NCI-H510A (cell line): ENCODE measurements at regions not wholly inside any gene's neighbourhood (a gene's known extent, or its start where the extent isn't known, plus 50 kb on each side); places are given as distances from the start of the nearest gene placed in this dataset.
A peak's percentile ranks its signal among the peaks of the same experiment; 100 is the strongest.

Source experiments
- DNase-seq: peaks from one replicate; lab custom pipeline; 2025; lab: John Stamatoyannopoulos, UW

DNA sequence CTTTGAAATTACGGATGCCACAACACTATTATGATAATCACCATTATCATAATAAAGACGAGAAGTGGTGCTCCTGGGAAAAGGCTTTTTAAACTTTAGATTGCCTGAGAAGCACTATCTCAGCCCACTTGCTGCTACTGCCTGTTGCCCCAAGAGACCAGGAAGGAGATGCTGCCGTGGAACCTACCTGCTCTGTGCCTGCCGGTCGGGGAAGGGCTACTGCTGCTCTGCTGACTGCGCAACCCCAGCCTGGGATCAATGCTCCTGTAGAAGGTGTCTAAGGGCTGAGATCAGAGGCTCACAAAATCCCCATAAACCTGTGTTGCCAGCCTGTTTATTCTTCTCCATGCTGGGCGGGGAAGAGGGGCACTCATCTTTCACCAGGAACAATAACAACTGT lies 145.3 kb upstream of the VCX3B start:
- DNase-seq, result no peak

DNA sequence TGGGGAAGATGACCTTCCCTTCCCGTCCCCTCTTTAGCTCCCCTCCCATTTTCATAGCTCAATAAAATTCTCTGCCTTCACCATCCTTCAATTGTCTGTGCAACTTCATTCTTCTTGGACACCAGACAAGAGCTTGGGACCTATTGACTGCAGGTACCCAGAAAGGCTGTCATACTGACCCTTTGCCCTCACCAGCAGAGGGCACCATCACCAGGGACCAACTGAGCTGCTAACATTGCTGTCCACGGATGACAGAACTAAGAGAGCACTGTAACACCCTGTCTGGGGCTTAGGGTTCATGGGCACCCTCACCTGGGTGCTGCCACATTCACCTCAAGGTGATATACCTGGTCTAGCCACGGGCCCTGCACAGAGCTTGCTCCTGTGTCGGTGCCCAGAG lies 141.3 kb upstream of the VCX3B start:
- DNase-seq, result no peak

DNA sequence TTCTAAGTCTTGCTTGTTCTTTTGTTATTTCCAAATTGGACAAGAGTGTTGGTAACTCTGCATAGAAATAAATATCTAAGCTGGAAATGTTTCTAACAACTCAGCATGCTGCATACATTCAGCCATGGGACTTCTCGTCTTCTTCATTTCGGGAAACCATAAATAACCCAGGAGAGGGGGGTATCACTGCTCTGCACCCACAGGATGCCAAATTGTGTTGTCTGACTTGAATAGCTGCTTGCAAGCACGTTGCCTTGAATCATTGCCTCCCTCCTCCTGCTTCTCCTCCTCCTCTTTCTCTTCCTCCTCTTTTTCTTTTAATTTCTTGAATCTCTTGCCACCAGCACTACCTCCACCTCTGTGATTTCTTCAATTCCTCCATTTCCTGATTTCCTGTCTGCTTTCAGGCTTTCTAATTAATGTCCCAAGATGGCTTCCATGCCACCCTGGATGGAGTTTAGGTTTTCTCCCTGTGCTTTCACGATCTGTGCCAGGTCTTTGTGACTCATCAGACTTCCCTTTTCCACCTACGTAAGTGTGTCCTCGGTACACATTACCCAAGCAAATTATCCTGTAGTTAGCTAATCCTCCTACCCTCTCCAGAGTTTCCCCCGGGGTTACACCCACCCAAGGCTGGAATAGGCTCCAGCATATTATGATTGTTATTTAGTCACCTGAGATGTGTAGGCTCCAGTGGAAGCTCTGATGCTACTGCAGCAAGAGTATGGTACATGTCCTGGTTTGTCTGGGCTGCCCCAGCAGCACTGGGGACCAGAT lies 122.6 kb upstream of the VCX3B start:
- DNase-seq, result no peak

DNA sequence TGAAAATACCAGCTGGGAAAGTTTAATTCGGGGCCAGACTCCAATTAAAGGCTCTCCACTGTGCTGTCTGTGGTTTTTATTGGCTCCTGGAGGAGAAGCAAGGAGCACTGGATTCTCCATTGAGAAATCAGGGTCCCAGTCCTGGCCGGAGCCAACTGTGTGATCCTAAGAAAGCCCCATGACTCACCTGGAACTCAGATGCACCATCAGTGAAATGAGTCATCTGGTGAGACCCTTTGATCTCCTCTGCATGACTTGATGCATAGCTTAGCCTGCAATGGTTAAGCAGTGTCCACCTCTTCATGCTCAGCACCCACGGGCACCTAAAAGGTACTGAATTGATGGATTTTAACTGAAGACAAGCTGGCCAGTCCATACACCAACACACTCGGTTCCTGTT lies 119.2 kb upstream of the VCX3B start:
- DNase-seq, result no peak

DNA sequence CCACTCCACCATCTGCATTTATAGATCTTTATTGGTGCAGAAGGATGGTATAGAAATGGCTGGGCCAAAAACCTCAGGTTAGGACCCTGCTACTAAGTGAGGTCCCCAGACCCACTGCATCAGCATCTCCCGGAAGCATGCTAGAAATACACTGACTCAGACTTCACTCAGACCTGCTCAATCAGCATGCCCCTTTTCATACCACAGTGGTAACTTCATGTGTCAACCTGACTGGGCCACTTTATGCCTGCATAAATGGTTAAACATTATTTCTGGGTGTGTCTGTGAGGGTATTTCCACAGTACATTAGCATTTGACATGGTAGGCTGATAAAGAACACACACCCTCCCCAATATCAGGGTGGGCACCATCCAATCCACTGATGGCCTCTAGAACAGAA lies 118.6 kb upstream of the VCX3B start:
- DNase-seq, result no peak

DNA sequence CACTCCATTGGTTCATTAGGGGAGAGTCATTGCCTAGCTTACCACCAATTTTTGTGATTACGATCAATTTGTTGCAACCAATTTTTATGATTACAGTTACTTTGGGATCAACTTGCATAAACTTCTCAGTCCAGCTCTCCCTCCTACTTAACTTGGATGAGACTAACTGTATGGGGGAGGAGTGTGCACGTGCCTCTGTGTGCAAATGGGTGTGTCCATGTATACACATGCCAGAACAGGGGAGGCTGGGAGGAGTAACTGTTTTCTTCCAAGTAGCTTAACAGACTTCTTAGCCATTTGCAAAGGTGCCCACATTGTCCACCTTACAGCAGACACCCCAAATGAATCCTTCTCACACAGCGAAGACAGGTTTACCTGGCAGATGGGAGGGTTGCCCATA lies 117.7 kb upstream of the VCX3B start:
- DNase-seq, result no peak

DNA sequence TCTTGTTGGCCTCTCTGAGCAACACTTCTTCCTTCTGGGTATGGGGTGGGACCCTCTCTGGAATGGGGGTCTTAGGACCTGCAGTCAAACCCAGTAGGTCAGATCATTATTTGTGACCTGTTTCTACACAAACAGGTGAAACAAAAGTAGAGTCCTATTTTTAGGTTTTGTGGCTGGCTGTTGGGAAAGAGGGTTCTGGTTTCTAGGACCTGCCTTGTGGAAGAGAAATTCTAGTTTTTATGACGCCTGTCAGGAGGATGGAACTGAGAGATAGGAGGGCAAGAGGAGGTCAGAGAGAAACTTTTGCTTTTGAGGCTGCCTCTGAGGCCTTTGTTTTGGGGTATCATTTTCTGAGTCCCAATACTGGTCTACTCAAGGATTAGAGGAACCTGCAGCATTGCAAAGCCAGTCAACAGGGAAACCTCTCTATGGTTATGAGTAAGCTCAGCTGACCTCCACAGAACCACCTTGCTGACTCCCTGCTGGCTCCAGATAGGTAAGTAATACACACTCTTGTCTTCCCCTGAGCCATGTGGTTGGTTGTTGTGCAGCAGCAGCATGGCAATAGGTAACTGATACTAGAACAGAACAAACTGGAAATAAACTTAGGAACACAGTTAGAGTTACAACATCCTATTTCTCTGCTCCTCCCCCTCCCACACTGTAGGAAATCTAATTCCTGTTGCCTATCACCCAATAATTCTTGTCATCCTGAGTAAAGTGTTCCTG lies 114.7 kb upstream of the VCX3B start:
- DNase-seq, result no peak

DNA sequence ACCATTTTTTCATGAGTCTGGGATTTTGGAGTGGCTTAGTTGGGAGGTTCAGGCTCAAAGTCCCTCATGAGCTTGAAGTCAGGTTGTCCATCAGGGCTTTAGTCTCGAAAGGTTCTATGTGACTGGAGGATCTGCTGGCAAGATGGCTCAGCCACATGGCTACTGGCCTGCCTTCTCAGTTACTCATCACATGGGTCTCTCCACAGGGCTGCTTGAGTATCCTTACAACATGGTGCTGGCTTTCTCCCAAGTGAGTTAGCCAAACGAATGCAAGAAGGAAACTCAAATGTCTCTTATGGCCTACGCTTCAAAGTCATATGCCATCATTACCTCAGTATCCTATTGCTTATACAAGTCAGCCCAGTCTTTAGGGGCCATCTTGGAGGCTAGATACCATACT lies 106.3 kb upstream of the VCX3B start:
- DNase-seq, result no peak

DNA sequence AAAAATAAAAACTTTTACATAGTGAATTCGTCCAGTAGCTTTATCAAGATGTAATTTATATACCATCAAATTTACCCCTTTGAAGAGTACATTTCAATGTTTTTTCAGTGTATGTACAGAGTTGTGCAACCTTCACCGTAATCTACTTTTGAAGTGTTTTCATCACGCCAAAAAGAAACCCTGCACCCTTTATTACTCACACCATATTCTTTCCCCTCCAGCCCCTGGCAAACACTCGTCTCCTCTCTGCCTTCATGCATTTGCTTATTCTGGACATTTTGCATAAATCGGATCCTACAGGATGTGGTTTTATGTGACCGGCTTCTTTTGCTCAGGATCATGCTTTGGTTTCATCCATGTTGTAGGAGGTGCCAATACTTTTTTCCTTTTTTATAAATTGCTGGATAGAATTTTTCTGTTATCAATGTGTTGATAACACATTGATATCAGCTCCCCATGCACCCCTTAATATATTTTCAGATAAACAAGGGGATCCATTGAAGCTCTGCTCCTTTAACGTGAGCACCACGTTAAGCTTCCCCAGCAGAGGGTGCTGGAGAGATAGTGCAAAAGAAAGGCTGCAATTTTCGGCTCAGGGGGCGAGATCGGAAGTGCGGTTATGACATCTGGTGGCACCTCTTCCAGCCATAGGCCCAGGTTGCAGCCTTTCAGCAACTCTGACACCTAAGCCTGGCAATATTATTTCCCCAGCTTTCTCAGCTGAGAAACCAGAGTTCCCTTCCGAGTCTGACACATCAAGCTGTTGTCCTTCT lies 100.1 kb upstream of the VCX3B start:
- DNase-seq, result peak; percentile 3

DNA sequence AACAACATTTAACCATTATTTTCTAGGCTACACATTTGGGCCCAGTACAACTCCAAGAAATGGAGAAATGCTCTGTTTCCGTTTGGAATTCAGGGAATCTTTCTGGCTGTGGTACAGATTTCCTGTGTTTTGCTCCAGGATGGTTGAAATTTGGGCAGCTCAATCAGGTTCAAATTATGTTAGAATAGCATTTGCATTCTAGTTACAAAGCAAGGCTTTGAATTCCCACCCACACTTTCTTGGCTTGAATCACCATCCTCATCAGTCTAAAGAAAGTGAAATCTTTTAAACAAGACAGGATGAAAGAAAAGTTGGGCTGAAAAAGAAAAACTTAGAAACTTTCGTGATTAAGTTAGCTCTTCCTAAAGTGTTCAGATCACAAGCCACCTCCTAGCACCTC lies 98.1 kb upstream of the VCX3B start:
- no peak for DNase-seq

DNA sequence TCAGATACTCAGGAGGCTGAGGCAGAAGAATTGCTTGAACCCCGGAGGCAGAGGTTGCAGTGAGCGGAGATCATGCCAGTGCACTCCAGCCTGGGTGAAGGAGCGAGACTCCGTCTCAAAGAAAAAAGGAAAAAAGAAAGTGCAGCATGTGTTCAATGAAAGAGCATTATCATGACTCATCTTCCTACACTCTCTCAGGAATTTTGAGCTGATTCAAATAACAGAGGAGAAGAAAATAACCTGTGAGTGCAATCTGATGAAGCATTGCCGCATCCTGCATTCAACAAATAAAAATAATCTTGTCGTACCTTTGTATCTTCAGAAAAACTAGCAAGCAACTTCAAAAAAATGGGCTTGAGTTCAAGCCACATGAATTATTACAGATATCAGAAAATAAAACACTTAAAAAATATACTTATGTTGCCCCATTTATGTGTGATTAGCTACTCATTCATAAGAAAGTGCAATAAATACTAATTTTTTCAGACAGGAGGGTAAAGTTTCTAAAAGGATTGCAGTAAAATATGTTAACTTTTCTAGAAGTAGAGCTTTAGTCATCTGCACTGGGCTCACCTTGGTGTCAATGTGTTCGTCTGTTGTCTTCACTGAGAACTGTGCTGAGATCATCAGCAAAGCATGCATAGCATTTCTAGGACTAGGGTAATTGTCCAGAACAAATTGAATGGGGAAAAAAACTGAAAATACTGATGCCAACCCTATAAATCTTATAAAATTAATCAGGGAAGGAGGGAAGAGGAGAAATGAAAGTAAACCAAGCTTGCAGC lies 90.4 kb upstream of the VCX3B start:
- no peak for DNase-seq

DNA sequence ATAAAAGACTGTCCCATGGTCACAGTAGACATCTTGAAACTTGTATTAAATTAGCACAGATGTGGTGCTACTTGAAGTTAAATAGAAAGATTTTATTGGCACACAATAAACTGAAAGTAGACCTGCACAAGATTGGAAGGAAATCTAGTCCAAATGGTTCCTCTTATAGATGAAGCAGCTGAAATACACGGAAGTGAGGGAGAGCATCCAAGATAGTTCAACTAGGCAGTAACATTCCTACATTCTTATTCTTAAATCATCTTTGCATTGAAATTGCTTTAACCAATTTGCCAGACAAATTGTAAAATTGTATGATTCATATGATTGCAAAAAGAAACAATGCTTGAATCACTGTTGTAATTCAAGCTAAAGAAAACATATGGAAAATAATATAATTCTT lies 87.6 kb upstream of the VCX3B start:
- DNase-seq, result no peak

DNA sequence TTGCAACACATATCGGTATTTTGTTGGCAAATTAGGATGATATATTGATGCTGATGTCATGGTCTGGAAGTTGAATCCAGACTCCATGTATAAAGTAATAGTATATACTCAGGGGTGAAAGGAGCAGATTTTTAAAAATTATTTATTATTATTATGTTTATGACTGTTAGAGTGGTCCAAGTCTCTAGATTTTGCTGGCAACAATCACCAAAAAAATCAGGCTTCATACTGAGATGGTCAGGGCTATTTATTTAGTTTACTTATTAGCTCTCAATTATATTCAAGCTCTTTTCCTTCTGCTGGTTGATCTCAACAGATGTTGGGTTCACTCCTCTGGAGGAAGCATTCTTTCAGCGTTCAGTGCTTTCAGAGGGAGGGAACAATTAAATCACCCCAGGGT lies 73.9 kb upstream of the VCX3B start:
- DNase-seq, result no peak

DNA sequence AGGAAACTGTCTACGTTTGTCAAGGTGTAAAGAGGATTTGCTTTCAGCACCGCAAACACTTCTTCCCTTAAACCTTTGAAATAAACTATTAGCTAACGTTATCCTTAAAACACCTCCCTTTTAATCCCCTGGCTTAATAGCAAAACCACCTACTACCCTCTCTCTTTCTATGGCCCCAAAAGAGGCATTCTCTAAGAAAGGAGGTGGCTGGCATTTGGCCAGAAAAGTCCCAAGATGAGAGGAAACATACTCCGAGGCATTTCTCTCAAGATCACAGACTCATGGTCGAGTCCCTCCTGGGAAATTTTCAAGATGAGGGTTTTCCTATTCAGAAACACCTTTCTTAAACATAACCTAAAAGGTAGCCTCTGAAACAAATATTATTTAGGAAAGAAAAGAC lies 60.6 kb upstream of the VCX3B start:
- DNase-seq, result no peak

DNA sequence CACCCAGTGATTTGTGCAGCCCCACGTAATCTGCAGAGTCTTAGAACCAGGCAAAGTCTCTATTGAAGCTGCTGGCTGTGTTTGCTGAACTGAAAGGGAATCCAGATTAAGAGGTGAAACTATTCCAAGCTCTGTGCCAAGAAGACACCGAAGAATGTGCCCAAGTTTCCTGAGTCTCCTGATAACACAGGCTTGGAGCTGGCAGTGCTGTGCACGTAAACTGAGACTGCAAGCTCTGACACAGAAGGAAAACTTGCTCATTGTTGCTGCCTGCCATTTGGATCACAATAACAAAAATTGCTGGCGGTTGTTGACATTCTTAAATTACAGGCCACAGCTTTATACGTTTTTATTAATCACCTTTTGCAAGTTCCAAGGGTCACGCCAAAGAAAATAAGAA lies 60.2 kb upstream of the VCX3B start:
- DNase-seq, result no peak

DNA sequence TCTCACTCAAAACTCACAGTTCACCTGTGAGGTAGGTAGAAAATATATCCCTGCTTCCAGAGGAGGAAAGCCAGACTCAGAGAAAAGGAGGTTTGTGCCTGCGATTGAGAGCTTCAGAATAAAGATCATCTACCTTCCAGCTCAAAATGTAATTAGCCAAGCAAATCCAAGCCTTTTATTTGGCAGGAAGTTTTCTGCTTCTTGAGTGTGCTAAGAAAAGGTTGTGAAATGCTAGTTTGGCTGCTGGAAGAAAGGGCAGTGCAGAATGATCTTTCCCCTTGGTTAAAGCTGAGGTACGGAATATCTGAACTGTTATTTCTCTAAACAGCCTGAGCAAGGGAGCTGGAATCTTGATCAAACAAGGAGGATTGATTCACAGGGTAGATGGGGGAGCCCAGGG lies 59.7 kb upstream of the VCX3B start:
- DNase-seq, result no peak

DNA sequence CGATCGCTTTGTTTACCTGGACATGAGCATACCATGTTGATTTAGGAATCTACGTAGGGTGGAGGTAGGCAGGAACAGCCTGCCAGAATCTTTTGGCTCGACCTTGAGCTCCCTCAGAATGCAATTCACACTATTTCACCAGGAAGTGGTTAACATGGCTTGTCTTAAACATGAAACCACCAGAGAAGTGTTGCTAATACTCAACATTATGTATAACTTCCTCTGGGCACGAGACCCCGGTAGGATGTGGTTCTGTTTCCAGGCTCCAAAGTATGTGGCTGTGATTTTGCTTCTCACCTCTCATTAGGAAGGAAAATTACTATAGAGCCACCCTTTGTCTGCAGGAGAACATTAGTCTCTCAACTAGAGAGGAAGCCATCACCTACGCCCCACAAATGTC lies 59.0 kb upstream of the VCX3B start:
- no peak for DNase-seq

DNA sequence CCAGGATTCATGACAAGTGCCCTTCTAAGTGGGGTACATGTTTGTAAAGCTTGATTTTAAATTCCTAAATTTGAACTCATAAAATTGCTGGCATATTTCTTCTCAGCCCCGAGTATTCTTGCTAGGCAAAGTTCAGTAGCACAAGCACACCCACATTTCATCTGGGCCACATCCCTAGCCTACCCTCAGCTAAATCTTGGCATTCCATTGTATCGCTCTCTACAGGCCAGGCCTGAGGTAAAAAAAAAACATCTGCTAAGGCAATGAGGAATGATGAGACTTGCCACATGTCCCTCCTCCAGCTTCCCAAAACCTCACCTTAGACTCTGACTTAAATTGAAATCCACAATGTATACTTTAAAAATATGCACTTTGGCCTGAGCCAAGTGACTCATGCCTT lies 51.4 kb upstream of the VCX3B start:
- no peak for DNase-seq
